WTC11 (cell line): ENCODE measurements at regions not wholly inside any gene's neighbourhood (a gene's known extent, or its start where the extent isn't known, plus 50 kb on each side); places are given as distances from the start of the nearest gene placed in this dataset.

ENCODE experiments used
- CTCF ChIP-seq: fragments of 200-600 bp; IDR thresholded peaks from 2 replicates; pipeline ENCODE4 v1.8.0; 2022; ENCODE audit warnings: antibody characterized with exemption
- MAX ChIP-seq: sonication (generic); formaldehyde crosslinking; IDR thresholded peaks from 2 replicates; pipeline ENCODE4 v1.8.0; 2022; ENCODE audit warnings: mild to moderate bottlenecking, missing genetic modification reagents
- NFE2L1 ChIP-seq: sonication (generic); formaldehyde crosslinking; IDR thresholded peaks from 2 replicates; pipeline ENCODE4 v1.8.1; 2023; ENCODE audit warnings: missing genetic modification reagents
- NR2C2 ChIP-seq: sonication (generic); formaldehyde crosslinking; IDR thresholded peaks from 2 replicates; pipeline ENCODE4 v1.8.0; 2022; ENCODE audit warnings: mild to moderate bottlenecking, missing genetic modification reagents

- TF ChIP-seq CTCF (no peak), NFE2L1 (CRISPR knock-in tag) (no peak), NR2C2 (CRISPR knock-in tag) (no peak), MAX (CRISPR knock-in tag) (no peak)
Measured at GRCh38 chr2:122206101-122206500, 450.6 kb downstream of the TSN start.
